Raji (cell line): ENCODE measurements at regions not wholly inside any gene's neighbourhood (a gene's known extent, or its start where the extent isn't known, plus 50 kb on each side); places are given as distances from the start of the nearest gene placed in this dataset.

Experiments used
- POLR2A ChIP-seq: IDR thresholded peaks from 2 replicates; pipeline ENCODE4 v1.6.1; 2011; ENCODE audit warnings: low read depth, low read length, control low read depth; ENCODE audit not compliant: insufficient read depth

- TF ChIP-seq POLR2A, result no peak
Measured at GRCh38 chr13:103331924-103332323, 265.7 kb upstream of the SLC10A2 start.

- no peak for TF ChIP-seq POLR2A
Measured at GRCh38 chr13:103328899-103329298, 262.7 kb upstream of the SLC10A2 start.

DNA sequence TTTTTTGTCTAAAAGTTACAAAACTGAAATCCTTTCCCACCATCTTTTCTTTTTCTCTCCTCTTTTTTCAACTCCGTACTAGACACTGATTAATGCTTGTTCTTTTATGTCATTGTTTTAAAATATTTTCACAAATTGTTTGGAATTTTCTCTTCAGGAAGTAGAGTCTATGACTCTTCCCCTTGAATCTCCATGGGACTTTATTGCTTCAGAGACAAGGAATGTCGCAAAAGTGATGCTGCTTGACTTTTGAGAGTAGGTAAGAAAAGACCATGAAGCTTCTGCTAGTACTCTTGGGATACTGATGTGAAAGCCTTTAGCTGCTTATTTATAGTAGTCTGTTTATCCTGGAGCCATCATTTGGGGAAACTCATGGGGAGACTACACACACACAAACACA is 260.1 kb upstream of the SLC10A2 start:
- TF ChIP-seq POLR2A, result no peak

DNA sequence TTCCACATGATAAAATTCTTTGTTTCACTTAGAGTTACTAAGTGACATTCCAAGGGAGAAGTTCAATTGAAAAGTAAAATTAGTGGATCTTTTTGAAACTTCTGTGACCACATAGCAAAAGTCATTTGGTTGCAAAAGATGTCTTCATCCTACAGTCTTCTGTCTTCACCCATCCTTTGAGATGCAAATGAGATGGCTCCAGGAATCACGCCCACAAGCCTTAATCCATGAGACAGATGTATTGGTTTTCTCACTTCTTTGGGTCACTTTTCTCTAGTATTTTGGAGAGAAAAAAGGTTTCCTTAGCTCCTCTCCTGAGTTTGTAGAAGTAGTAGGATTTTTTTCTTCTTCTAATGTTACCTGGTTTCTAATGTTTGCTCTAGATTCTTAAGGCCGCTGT is 259.5 kb upstream of the SLC10A2 start:
- TF ChIP-seq POLR2A, result no peak

- TF ChIP-seq POLR2A, result no peak
Measured at GRCh38 chr13:103324641-103325040, 258.4 kb upstream of the SLC10A2 start.

DNA sequence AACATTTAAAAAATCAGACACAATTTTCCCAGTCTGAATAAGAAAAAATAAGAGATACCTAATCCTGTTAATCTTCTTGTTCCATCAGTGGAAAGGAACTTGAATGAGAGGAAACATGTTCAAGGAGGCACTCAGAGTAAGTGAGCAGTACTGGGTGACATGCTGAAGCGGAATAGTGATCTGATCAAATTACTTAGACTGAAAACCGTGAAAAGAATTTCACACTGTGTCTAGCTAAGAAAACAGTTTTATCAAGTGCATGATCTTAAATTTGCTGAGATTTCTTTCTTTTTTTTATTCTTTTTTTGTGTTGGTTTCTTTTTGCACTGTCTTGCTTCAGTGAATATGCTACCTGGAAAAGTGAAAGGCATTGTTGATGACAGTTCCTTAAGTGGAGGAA is 249.5 kb upstream of the SLC10A2 start:
- no peak for TF ChIP-seq POLR2A

DNA sequence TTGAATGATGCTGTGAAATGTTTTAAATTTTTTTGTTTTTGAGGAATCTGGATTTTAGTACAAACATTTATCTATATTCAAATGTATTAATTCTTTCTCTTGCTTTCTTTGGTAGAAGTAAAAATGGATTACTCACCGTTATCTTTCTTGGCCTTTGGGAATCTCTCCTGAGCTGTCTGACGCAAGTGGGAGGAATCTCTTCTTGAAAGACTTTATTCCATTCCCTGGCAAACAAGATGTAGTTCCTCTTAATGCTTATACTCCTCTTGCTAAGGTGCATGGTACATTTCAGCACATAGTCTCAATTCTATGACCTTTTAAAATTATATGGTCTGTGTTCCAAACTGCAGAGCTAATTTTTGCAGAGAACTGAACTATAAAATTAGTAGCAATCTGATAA is 246.2 kb upstream of the SLC10A2 start:
- TF ChIP-seq POLR2A, result no peak

DNA sequence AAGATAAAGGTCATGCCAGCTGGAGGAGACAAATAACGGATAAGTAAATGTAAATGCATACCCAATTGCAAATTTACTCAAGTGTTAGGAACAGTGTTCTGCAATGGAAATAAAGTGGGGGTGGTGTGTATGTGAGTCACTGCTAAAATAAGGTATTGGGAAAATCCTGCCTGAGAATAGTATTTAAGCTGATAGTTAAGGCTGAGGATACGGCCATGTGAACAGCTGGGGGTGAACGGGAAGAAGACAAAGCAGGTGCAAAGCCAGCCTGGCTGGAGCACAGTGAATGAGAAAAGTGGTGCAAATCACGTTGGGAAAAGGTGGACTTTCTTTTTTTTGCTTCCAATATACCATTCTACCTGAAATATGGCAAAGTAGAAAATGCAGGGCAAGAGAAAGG is 242.4 kb upstream of the SLC10A2 start:
- no peak for TF ChIP-seq POLR2A

- no peak for TF ChIP-seq POLR2A
Measured at GRCh38 chr13:103306163-103306562, 239.9 kb upstream of the SLC10A2 start.

- TF ChIP-seq POLR2A, result no peak
Measured at GRCh38 chr13:103303078-103303651, 236.9 kb upstream of the SLC10A2 start.

DNA sequence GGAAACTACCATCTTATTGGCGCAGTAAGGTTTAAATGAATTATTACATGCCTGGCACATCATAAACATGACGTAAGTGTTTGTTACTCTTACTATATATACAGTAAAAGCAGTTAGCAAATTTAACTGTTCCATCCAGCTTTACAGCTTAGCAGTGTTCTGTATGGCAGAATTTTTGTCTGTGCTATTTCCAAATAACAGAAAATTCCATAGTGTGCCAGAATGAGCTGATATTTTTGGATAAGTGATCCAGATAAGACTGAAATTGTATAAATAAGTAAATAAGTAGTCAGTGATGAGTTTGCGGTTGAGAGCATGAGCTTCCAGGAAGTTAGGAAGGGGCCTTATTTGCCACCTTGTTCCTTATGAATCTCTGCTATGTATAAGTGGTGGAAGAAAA is 236.5 kb upstream of the SLC10A2 start:
- TF ChIP-seq POLR2A, result no peak

GRCh38 chr13:103299079-103299478 is 232.9 kb upstream of the SLC10A2 start:
- no peak for TF ChIP-seq POLR2A

DNA sequence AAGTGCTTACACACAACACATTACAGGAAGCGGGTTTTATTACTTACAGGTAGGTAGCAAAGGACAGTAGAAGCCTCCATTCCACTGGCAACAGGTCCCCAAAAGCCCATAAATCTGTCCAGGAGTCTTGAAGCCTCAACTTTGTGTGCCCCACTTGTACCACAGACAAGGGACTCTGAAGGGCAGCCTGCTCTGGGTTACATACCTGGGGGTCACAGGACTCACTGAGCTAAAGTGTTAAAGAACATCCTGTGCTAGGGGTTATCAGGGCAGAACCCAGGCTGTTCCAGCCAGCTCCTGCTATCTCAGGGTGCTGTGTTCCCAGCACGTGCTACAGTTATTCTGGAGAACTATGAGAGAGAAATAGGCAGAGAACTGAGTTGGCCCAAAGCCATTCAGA is 230.9 kb upstream of the SLC10A2 start:
- TF ChIP-seq POLR2A, result no peak

- TF ChIP-seq POLR2A, result no peak
Measured at GRCh38 chr13:103291798-103292572, 225.8 kb upstream of the SLC10A2 start.

- no peak for TF ChIP-seq POLR2A
Measured at GRCh38 chr13:103291226-103291625, 225.0 kb upstream of the SLC10A2 start.

DNA sequence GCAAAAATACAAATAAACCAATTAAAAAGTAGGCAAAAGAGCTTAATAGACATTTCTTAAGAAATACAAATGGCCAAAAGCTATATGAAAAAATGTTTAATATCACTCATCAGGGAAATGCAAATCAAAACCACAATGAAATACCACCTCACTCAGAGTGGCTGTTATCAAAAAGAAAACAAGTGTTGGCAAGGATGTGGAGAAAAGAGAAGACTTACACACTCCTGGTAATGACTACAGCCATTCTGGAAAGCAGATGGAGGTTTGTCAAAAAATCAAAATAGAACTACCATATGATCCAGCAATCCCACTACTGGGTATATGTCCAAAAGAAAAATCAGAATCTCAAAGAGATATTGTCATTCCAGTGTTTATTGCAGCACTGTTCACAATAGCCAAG is 223.5 kb upstream of the SLC10A2 start:
- no peak for TF ChIP-seq POLR2A

GRCh38 chr13:103288114-103288513 is 221.9 kb upstream of the SLC10A2 start:
- no peak for TF ChIP-seq POLR2A
